MM.1S (cell line): ENCODE measurements at regions not wholly inside any gene's neighbourhood (a gene's known extent, or its start where the extent isn't known, plus 50 kb on each side); places are given as distances from the start of the nearest gene placed in this dataset.

ENCODE experiments used
- DNase-seq: peaks from one replicate; pipeline ENCODE4 v3.0.0-alpha.2; 2015
- H2AFZ ChIP-seq: fragments of 300-600 bp; sonication (generic); 2 replicates; pipeline ENCODE4 v1.6.0; 2016; ENCODE audit warnings: antibody characterized with exemption, low read length
- H3F3A ChIP-seq: fragments of 300-600 bp; sonication (generic); 2 replicates; pipeline ENCODE4 v1.6.1; 2016; ENCODE audit warnings: mild to moderate bottlenecking, antibody characterized with exemption, low read length, moderate library complexity, mixed read lengths; ENCODE audit not compliant: insufficient read depth
- H3K27ac ChIP-seq: fragments of 300-600 bp; sonication (generic); 2 replicates; pipeline ENCODE4 v1.5.1; 2016; ENCODE audit warnings: mild to moderate bottlenecking, low read length
- H3K27me3 ChIP-seq: fragments of 300-600 bp; sonication (generic); replicated peaks from 2 replicates; pipeline ENCODE4 v1.6.0; 2016; ENCODE audit warnings: low read length; ENCODE audit not compliant: insufficient read depth
- H3K36me3 ChIP-seq: fragments of 300-600 bp; sonication (generic); replicated peaks from 2 replicates; pipeline ENCODE4 v1.6.1; 2016; ENCODE audit warnings: mild to moderate bottlenecking, low read length, mixed read lengths; ENCODE audit not compliant: insufficient read depth
- H3K4me1 ChIP-seq: fragments of 300-600 bp; sonication (generic); 2 replicates; pipeline ENCODE4 v1.6.1; 2016; ENCODE audit warnings: low read length, mixed read lengths
- H3K4me2 ChIP-seq: fragments of 300-600 bp; sonication (generic); 2 replicates; pipeline ENCODE4 v1.6.0; 2016; ENCODE audit warnings: low read depth, low read length
- H3K4me3 ChIP-seq: fragments of 300-600 bp; sonication (generic); 2 replicates; pipeline ENCODE4 v1.5.1; 2016; ENCODE audit warnings: low read length, mixed read lengths
- H3K79me2 ChIP-seq: fragments of 300-600 bp; sonication (generic); 2 replicates; pipeline ENCODE4 v1.6.1; 2016; ENCODE audit warnings: mixed run types, low read length, mixed read lengths
- H3K9ac ChIP-seq: fragments of 300-600 bp; sonication (generic); 2 replicates; pipeline ENCODE4 v1.6.1; 2016; ENCODE audit warnings: low read length, mixed read lengths
- H3K9me2 ChIP-seq: fragments of 300-600 bp; sonication (generic); replicated peaks from 2 replicates; pipeline ENCODE4 v1.6.1; 2016; ENCODE audit warnings: mild to moderate bottlenecking, low read length, mixed read lengths; ENCODE audit not compliant: insufficient read depth
- H3K9me3 ChIP-seq: fragments of 300-600 bp; sonication (generic); replicated peaks from 2 replicates; pipeline ENCODE4 v1.6.1; 2016; ENCODE audit warnings: mild to moderate bottlenecking, low read length, mixed read lengths; ENCODE audit not compliant: insufficient read depth
- H4K20me1 ChIP-seq: fragments of 300-600 bp; sonication (generic); 2 replicates; pipeline ENCODE4 v1.6.1; 2016; ENCODE audit warnings: mild to moderate bottlenecking, low read length, moderate library complexity, mixed read lengths; ENCODE audit not compliant: insufficient read depth
- EZH2 ChIP-seq: fragments of 300-600 bp; sonication (generic); optimal IDR thresholded peaks from 2 replicates; pipeline ENCODE3; 2017; ENCODE audit warnings: low read depth, mild to moderate bottlenecking, antibody characterized with exemption, low read length, mixed read lengths
- EZH2phosphoT487 ChIP-seq: fragments of 300-600 bp; sonication (generic); IDR thresholded peaks from 2 replicates; pipeline ENCODE4 v1.6.1; 2018; ENCODE audit warnings: antibody characterized with exemption, low read length
- TF ChIP-seq, protein P1 (sequence below): fragments of 300-600 bp; sonication (generic); IDR thresholded peaks from 2 replicates; pipeline ENCODE4 v1.5.1; 2016; ENCODE audit warnings: antibody characterized with exemption, low read length, mixed read lengths

DNA sequence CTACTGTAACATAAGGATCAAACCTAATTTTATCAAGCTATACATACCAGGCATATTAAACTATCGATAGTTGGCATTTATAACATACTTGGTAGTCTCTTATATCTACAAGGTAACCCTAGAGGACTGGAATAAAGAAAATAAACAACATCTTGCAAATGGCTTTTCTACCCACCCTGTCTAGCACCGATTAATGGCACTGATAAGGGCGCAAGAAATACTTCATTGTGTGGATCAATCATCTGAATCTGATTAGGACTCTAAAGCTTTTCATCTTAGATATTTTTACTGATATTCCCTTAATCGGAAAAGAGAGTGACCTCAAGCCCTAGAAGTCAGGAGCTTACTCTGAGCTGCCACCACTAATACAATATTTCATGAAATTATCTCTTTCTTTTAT, 1461.7 kb upstream of the PIK3C3 start:
- Histone ChIP-seq H3K9me2 (no peaks in the 10 kb centered on the region), H3K4me3 (no peak overlapping the region), H3K9ac (no peak overlapping the region), H3K4me2 (no peak overlapping the region), H2AFZ (no peak overlapping the region), H3K27ac (no peak overlapping the region), H3F3A (no peaks in the 10 kb centered on the region), H4K20me1 (no peaks in the 10 kb centered on the region), H3K36me3 (no peaks in the 10 kb centered on the region), H3K27me3 (no peaks in the 10 kb centered on the region), H3K4me1 (no peaks in the 10 kb centered on the region), H3K79me2 (no peaks in the 10 kb centered on the region), H3K9me3 (no peaks in the 10 kb centered on the region)
- no peak for DNase-seq
- TF ChIP-seq EZH2phosphoT487 (no peak), EZH2 (no peak)
- TF ChIP-seq, protein P1, sequence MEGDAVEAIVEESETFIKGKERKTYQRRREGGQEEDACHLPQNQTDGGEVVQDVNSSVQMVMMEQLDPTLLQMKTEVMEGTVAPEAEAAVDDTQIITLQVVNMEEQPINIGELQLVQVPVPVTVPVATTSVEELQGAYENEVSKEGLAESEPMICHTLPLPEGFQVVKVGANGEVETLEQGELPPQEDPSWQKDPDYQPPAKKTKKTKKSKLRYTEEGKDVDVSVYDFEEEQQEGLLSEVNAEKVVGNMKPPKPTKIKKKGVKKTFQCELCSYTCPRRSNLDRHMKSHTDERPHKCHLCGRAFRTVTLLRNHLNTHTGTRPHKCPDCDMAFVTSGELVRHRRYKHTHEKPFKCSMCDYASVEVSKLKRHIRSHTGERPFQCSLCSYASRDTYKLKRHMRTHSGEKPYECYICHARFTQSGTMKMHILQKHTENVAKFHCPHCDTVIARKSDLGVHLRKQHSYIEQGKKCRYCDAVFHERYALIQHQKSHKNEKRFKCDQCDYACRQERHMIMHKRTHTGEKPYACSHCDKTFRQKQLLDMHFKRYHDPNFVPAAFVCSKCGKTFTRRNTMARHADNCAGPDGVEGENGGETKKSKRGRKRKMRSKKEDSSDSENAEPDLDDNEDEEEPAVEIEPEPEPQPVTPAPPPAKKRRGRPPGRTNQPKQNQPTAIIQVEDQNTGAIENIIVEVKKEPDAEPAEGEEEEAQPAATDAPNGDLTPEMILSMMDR: no peak

DNA sequence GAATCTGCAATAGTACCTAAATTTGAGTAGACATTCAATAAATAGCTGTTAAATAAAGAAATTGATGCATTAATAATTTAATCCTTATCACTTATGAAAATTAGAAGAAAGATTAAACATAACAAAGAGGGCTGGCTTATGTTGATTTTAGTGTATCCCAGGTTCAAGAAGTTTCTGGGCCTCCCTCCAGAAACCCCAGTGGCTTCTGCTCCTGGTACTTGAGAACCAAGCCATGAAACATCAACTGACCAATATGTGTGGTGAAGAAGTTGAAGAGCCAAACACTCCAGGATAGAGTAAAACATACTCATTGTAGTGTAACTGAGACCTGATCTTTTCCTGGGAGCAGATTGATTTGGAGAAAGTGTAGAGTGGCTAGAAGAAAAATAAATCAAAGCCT, 1465.7 kb upstream of the PIK3C3 start:
- Histone ChIP-seq H3K9me3 (no peaks in the 10 kb centered on the region), H3K36me3 (no peaks in the 10 kb centered on the region), H2AFZ (no peak overlapping the region), H4K20me1 (no peaks in the 10 kb centered on the region), H3K79me2 (no peaks in the 10 kb centered on the region), H3K4me1 (no peaks in the 10 kb centered on the region), H3K4me3 (no peak overlapping the region), H3K27ac (no peak overlapping the region), H3K9ac (no peak overlapping the region), H3K27me3 (no peaks in the 10 kb centered on the region), H3K9me2 (no peaks in the 10 kb centered on the region), H3F3A (no peaks in the 10 kb centered on the region), H3K4me2 (no peak overlapping the region)
- no peak for TF ChIP-seq EZH2
- no peak for DNase-seq

DNA sequence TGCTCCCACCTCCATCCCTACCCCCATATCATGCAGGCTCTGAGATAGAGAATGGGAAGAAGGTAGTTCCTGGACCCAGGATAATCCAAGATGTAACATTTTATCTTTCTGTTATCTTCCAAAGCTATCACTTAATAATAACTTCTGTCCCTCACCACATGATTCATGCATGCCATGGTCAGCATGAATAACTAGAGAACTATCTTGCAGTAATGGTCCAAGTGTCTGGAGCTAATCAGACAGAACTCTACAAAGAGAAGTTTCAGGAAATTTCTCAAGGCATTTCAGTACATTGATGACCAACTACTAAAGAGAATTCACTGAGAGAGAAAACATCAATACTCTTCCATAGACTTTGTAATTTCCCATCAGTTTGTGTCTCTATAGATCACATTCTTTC, 1469.7 kb upstream of the PIK3C3 start:
- TF ChIP-seq EZH2phosphoT487 (no peak), EZH2 (no peak)
- TF ChIP-seq, protein P1: no peak
- no peaks in the 10 kb centered on the region for H3F3A ChIP-seq
- no peaks in the 10 kb centered on the region for H3K9me2 ChIP-seq
- no peaks in the 10 kb centered on the region for H3K4me1 ChIP-seq
- H4K20me1 ChIP-seq: no peaks in the 10 kb centered on the region
- no peaks in the 10 kb centered on the region for H3K27me3 ChIP-seq
- no peak overlapping the region for H3K27ac ChIP-seq
- no peaks in the 10 kb centered on the region for H3K9me3 ChIP-seq
- H3K79me2 ChIP-seq: no peaks in the 10 kb centered on the region
- no peak overlapping the region for H3K4me3 ChIP-seq
- no peaks in the 10 kb centered on the region for H3K36me3 ChIP-seq
- no peak overlapping the region for H3K4me2 ChIP-seq
- no peak overlapping the region for H3K9ac ChIP-seq
- no peak for DNase-seq
- H2AFZ ChIP-seq: no peak overlapping the region

DNA sequence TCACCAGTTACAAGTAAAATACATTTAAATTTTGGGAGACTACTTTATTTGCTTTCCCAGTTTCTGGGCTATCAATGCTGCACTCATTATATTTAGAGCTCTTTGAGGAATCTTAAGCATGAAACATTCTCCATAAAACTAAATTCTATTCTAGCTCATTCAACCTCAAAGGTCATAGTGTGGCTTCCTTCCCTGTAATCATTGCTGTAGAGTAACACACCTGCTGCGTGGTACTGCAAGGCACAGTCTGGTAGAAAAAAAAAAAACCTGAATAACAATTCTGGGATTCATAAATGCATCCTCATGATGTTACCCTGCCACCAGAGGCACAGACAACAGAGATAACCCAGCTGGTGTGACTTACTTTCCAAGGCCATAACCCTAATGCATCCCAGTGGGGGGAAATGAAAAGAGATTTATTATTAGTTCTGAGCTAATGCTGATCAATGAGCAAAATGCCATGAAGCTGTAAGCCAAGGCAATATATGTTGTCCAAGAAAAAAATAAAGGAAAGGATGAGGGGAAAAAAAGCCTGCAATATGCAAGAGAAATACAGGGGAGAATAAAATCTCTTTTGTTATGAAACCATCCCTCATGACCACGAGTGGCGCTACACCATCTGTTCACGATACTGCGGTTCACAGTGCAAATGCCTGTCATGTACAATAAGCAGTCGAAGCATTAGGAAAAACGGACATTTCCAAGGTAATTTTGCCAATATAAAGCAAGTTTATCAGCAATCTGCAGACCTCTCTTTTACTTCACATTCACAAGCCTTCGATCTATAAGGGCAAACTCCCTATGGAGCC, 1481.6 kb upstream of the PIK3C3 start:
- no peak for DNase-seq
- TF ChIP-seq EZH2: no peak
- no peak for TF ChIP-seq EZH2phosphoT487
- TF ChIP-seq, protein P1: no peak
- no peaks in the 10 kb centered on the region for H4K20me1 ChIP-seq

More for the DNA sequence above, 1481.6 kb upstream of the PIK3C3 start:
- H3K36me3 ChIP-seq: no peaks in the 10 kb centered on the region
- H3K9me2 ChIP-seq: no peaks in the 10 kb centered on the region
- H3K4me1 ChIP-seq: no peaks in the 10 kb centered on the region
- H3K27ac ChIP-seq: no peak overlapping the region
- H3K9me3 ChIP-seq: no peaks in the 10 kb centered on the region
- no peak overlapping the region for H3K4me2 ChIP-seq
- no peak overlapping the region for H2AFZ ChIP-seq
- H3K27me3 ChIP-seq: no peaks in the 10 kb centered on the region
- H3K9ac ChIP-seq: no peak overlapping the region
- no peak overlapping the region for H3K4me3 ChIP-seq
- H3K79me2 ChIP-seq: no peaks in the 10 kb centered on the region
- H3F3A ChIP-seq: no peaks in the 10 kb centered on the region
